GM19023 (cell line): ENCODE measurements at regions not wholly inside any gene's neighbourhood (a gene's known extent, or its start where the extent isn't known, plus 50 kb on each side); places are given as distances from the start of the nearest gene placed in this dataset.
"Not testable (repeated sequence)": the region's sequence is repeated elsewhere in the genome, so short reads cannot be mapped to it uniquely, and the experiment has no call there.

ENCODE experiments used
- ATAC-seq: cut with Tn5 transposase; IDR thresholded peaks from one replicate; pipeline ENCODE4 v1.9.1; 2021; ENCODE audit warnings: mild to moderate bottlenecking, moderate library complexity; ENCODE audit not compliant: unreplicated experiment

- no peak for ATAC-seq
These were observed 335.0 kb downstream of the CCER1 start for GRCh38 chr12:90619943-90620342.

DNA sequence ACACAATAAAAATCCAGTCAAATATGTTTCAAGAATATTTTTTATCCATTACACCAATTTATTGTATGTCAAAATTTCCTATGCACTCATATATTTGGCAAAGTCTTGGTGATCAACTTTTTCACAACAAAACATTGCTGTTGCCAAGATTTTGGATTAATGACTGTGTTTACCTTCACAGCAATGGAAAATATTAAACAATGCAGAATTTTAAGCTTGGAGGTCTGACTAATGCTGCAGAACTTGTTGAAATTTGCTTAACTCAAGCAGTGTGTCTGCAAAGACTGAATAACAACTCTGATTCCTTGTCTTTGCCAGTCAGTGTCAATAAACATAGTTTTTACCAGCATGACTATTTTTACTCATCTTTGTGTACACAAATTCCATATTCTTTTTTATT lies 336.4 kb downstream of the CCER1 start:
- no peak for ATAC-seq

DNA sequence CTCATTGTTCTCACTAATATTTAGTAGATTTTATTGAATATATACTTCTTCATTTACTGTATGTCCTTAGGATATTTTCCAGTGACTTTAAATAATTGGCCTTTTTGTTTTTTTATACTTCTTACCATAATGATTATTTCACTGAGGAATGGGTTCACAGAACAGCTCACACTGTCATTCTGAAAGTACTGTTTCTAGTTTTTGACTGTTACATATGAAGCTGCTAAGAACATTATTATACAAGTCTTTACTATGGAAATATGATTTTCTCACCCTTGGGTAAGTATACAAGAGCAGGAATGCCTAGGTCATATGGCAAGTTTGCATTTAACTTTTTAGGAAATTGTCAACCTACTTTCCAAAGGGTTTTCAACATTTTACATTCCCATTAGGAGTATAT lies 343.1 kb downstream of the CCER1 start:
- no peak for ATAC-seq

GRCh38 chr12:90611048-90611447 lies 343.9 kb downstream of the CCER1 start:
- no peak for ATAC-seq

DNA sequence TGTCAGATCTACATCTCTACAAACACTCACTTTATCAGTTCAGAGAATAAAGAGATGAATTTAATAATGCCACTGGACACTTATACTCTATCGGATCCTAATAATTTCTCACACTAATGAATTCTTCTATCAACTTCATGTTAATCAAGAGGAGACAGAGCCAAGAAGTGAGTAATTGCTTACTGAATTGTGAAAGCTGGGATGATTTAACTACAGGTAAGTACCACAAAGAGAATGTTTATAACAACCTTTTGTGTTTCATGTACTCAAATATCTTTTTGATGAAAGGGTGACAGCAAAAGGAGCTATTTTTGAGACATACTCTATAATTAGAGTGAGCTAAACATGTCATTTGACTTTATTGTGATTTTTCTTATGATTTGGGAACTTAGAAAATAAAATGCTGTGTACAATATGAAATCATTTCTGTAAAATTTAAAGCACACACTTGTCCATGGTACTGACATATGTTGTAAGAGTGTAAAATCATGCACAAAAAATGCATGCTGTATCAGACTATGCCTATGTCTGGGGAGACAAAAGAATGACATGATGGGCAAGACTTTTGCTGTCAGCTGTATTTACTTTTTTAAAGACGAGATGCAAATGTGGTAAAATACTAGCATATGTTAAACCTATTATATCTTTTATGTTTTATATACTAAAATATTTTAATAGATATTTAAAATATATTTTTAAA lies 361.2 kb downstream of the CCER1 start:
- no peak for ATAC-seq

DNA sequence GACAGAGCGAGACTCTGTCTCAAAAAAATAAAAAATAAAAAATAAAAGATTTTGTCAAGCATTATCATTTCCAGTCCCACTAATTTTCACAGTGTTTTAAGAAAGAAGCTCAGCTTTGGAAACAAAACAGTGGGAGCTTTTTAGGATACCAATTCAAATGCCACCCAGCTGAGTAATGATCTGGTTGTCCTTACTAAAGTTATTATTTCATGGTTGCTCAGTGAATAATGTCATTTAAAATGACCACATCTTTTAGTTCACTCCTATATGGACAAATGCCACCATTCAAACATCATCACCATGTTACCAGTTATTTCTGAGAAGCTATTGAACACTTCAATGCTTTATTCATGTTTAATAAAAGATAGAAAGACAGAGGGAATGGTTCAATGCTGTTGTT lies 365.0 kb downstream of the CCER1 start:
- ATAC-seq = no peak

- no peak for ATAC-seq
These were observed 369.2 kb downstream of the CCER1 start for GRCh38 chr12:90585640-90586304.

DNA sequence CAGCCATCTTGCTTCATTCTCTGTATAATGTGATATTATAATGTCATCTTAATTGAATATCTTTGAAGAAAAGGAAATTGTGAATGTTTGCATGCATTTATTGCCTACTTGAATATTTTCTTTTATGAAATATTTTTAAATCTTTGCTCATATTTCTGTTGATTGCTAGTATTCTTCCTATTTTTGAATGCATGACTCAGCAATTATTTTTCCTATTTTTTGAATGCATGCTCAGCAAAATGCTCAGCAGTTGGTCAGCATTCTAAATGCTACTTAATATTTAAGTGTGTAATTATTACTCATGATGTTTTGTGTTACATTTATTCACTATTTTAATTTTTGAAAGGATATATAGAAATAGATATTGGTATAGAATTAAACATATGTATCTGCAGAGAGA lies 378.3 kb downstream of the CCER1 start:
- ATAC-seq = no peak

- ATAC-seq = no peak
These were observed 379.0 kb downstream of the CCER1 start for GRCh38 chr12:90575995-90576394.

DNA sequence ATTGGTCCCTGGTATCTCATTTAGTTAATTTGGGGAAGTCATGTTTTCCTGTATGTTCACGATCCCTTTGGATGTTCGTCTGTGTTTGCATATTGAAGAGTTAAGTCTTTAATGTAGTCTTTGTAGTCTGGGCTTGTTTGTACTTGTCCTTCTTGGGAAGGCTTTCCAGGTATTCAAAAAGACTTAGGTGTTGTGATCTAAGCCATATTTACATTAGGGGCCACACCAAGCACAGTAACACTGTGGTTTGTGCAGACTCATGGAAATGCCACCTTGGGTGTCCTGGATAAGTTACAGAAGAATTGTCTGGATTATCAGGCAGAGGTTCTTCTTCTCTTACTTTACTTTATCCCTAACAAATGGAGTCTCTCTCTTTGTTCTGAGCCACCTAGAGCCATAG lies 380.3 kb downstream of the CCER1 start:
- ATAC-seq = no peak

DNA sequence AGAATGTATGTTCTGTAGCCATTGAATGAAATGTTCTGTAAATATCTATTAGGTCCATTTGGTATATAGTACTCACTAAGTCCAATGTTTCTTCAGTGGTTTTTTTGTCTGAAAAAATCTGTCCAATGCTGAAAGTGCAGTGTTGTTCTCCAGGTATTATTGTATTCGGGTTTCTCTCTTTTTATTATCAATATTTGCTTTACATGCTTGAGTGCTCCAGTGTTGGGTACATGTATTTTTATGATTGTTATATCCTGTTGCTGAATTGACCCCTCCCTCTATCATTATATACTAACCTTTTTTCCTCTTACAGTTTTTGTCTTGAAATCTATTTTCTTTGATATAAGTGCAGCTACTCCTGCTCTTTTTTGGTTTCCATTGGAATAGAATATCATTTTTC lies 382.2 kb downstream of the CCER1 start:
- ATAC-seq = no peak

DNA sequence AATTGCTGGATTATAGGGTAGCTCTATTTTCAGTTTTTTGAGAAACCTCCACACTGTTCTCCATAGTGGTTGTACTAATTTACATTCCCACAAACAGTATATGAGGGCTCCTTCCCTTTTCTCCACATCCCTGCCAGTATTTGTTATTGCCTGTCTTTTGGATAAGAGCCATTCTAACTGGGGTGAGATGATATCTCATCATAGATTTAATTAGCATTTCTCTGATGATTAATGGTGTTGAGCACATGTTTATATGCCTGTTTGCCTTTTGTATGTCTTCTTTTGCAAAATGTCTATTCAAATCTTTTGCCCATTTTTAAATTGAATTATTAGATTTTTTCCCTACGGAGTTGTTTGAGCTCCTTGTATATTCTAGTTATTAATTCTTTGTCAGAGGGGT lies 385.3 kb downstream of the CCER1 start:
- no peak for ATAC-seq

DNA sequence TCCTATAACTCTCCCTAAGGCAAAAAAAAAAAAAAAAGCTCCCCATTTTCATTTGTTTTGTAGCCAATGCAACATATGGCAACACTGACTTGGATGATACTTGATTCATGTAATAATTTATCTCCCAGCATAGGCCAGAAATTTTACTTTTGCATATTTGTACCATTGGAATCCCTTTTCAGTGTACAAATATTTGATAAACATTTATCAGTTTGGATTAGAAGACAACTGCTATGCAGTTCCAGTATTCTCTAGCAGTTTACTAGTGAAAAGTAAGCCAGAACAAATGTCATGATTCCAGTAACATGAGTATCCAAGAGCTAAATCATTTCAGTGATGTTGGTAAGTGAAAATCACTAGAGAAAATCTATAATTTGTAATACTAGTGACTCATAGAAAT lies 392.3 kb downstream of the CCER1 start:
- ATAC-seq = no peak

- ATAC-seq = no peak
These were observed 406.4 kb downstream of the CCER1 start for GRCh38 chr12:90548595-90548994.

DNA sequence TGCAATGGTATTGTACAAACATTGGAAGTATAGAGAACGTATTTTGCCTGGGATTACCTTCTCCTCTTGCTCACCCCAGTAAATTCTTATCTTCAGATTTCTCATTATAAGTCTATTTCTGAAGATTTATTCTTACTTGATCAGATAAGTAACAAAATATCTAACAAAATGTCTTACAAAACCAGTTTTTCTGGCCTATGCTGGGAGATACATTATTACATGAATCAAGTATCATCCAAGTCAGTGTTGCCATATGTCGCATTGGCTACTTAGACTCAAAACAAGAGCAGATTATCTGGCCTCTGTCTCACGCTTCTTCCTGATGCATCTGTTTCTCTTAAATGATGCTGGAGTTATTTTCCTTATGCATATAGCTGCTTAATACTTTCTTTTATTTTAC lies 408.5 kb downstream of the CCER1 start:
- no peak for ATAC-seq

- ATAC-seq = no peak
These were observed 411.1 kb downstream of the CCER1 start for GRCh38 chr12:90543841-90544240.

DNA sequence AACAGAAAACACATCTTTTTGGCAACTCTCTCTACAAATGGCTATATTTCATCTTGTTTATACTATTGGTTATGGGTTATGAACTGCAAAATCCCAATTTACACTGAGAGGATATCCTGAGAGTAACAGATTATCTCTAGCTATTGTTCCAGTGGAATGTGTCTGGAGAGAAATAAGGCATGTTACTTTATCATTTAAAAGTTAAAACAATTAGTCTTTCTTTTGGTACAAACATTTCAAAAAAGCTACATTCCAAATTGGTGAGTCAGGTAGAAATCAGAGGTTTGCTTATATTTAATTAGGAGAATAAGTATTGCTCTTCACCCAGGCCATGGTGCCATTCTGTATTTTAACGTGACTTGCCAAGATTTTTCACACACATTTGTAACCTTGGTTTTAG lies 411.6 kb downstream of the CCER1 start:
- ATAC-seq = no peak

DNA sequence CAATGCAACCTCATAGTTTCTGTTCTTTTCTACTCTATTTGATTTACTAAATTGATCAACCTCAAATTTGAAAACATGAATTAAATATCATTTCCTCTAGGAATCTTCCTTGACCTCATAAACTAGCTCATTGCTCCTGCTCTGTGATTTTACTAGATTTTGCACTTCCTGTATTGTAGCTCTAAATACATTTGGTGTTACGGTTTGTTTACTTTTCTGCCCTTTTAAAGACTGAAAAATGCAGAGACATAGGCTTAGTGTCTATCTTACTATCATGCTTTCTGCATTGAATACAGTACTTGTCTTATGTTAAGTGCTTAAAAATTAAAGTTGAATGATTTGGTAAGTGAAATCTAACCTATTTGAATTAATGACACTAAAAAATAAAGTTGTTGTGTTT lies 412.1 kb downstream of the CCER1 start:
- not testable (repeated sequence) for ATAC-seq

GRCh38 chr12:90533828-90534227 lies 421.1 kb downstream of the CCER1 start:
- ATAC-seq = not testable (repeated sequence)

DNA sequence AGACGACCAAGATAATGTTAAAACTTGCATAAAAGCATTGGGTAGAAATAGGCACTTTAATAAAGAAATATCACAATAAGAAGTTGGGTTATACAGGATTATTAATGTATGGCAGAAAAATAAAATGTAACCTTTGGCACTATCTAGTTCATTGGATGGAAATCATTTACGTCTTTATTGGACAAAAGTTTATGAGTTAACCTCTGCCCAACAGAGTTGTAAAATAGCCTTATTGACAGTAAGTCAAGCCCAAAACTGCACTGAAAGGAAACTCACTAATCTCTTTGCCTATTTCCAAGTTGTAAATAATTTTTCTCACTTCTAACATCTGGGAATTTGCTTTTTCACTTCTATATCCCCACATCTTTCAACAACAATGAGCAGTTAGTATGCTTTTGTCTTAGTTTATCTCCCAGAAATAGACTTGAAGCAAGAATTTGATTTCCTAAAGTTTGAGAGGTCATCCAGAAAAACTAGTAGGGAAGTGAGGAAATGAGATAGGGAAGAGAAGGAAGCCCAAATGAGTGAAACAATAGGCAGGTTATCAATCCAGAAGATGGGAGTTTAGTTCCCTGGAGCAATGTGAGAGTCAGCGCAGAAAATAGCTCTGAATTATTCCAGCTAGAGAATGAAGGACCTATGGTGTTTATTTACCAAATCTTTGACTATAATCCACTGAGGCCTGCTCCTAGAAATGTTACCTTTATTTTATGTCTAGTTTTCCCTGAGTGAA lies 434.8 kb downstream of the CCER1 start:
- no peak for ATAC-seq

DNA sequence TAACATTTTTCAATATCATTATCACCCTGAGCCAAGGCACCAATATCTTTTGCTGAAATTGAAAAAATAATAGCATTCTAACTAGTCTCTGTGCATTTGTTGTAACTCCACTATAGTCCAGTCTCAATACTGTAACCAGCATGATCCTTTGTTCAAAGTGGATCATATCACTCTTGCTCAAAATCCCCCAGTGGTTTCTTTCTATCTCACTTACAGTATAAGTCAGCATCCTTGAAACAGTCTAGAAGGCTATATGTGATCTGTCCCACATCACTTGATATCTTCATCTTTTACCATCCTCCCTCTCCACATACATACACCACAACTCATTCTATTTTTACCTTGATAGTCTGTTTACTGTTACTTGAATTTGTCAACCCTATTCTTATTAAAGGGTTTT lies 435.7 kb downstream of the CCER1 start:
- peak; percentile 49 for ATAC-seq
